Naive B cell (primary cell): ENCODE measurements at regions not wholly inside any gene's neighbourhood (a gene's known extent, or its start where the extent isn't known, plus 50 kb on each side); places are given as distances from the start of the nearest gene placed in this dataset.
"Not testable (repeated sequence)": the region's sequence is repeated elsewhere in the genome, so short reads cannot be mapped to it uniquely, and the experiment has no call there.

Source experiments
- ATAC-seq, 2 donors: fragments of 150-1000 bp; cut with Tn5 transposase; 2 replicates each; pipeline ENCODE4 v1.10.0; 2021; ENCODE audit warnings: low read depth in 2 of 2, mild to moderate bottlenecking in 2 of 2, moderate library complexity in 2 of 2
- DNase-seq: peaks from one replicate; pipeline ENCODE4 v3.0.0; 2022
- H3K27ac Mint-ChIP-seq, 6 donors: one replicate each; pipeline ENCODE4 v1.8.0; 2020 to 2022; ENCODE audit warnings: mild to moderate bottlenecking in 6 of 6, mixed read lengths in 6 of 6, moderate library complexity in 5 of 6, inconsistent platforms in 2 of 6
- H3K27me3 Mint-ChIP-seq, 3 donors: one replicate each; pipeline ENCODE4 v1.8.0; 2021 to 2022; ENCODE audit warnings: mixed read lengths in 3 of 3, mild to moderate bottlenecking in 1 of 3
- H3K36me3 Mint-ChIP-seq, 2 donors: one replicate each; pipeline ENCODE4 v1.8.0; 2020 to 2022; ENCODE audit warnings: mixed read lengths in 2 of 2, inconsistent platforms in 1 of 2, mild to moderate bottlenecking in 1 of 2
- H3K4me1 Mint-ChIP-seq, 3 donors: one replicate each; pipeline ENCODE4 v1.8.0; 2020 to 2022; ENCODE audit warnings: mixed read lengths in 3 of 3, inconsistent platforms in 1 of 3, mild to moderate bottlenecking in 1 of 3, moderate library complexity in 1 of 3
- H3K4me3 Mint-ChIP-seq, 8 donors: one replicate each; pipeline ENCODE4 v1.8.0; 2020 to 2022; ENCODE audit warnings: mild to moderate bottlenecking in 8 of 8, mixed read lengths in 8 of 8, moderate library complexity in 8 of 8, inconsistent platforms in 2 of 8
- H3K9me3 Mint-ChIP-seq, 7 donors: one replicate each; pipeline ENCODE4 v1.8.0; 2020 to 2022; ENCODE audit warnings: mixed read lengths in 7 of 7, mild to moderate bottlenecking in 5 of 7, inconsistent platforms in 2 of 7, moderate library complexity in 1 of 7

DNA sequence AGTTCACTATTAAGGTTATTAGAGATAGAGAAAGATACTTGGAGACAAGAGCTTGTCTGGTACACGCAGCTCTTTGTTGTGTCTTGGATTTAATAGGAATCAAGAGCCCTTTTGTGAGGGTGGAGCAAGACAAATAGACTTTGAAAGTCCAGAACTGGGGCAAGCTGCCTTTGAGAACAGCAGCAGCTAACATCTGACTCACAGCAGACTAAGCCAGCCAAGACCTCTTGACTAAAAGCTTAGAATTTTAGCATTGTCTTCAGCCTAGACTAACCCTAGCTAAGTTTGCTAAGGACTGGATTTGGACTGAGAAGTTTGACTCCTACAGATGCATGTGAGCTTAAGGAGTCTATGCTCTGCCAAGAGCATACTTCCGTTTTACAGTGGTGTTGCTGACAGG lies 201.9 kb upstream of the RBM19 start:
- DNase-seq: no peak
- peaks cover 0 to 1% (median 0%) of the 10 kb centered on the region in 7 donors for H3K9me3 Mint-ChIP-seq
- no peak overlapping the region for H3K4me3 Mint-ChIP-seq
- ATAC-seq: no peak
- H3K4me1 Mint-ChIP-seq: no peaks in the 10 kb centered on the region
- H3K27me3 Mint-ChIP-seq: peaks cover 0 to 23% (median 9%) of the 10 kb centered on the region in 3 donors
- no peaks in the 10 kb centered on the region for H3K36me3 Mint-ChIP-seq
- H3K27ac Mint-ChIP-seq: no peak overlapping the region

DNA sequence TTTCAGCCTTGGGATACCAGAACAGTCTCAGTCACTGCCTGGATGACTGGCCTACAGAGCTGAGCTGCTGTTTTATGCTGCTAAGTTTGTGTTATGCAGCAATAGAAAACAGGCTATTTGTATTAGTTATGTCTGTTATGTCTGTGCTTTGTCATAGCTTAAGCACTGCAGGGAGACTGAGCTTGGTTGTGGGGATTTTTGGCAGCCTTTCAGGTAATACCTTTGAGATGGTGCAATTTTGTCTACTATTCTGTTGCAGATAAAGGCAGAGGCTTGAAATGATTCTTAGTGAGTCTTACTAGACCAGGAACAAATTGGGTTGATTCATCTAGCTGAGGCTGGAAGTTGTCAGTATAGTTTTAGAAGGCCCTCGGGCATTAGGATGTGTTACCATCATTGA lies 201.3 kb upstream of the RBM19 start:
- no peak overlapping the region for H3K27ac Mint-ChIP-seq
- no peak for ATAC-seq
- H3K9me3 Mint-ChIP-seq: peaks cover 0 to 2% (median 0%) of the 10 kb centered on the region in 7 donors
- DNase-seq: no peak
- no peaks in the 10 kb centered on the region for H3K4me1 Mint-ChIP-seq
- H3K27me3 Mint-ChIP-seq: peaks cover 0 to 17% (median 9%) of the 10 kb centered on the region in 3 donors
- no peaks in the 10 kb centered on the region for H3K36me3 Mint-ChIP-seq
- no peak overlapping the region for H3K4me3 Mint-ChIP-seq

DNA sequence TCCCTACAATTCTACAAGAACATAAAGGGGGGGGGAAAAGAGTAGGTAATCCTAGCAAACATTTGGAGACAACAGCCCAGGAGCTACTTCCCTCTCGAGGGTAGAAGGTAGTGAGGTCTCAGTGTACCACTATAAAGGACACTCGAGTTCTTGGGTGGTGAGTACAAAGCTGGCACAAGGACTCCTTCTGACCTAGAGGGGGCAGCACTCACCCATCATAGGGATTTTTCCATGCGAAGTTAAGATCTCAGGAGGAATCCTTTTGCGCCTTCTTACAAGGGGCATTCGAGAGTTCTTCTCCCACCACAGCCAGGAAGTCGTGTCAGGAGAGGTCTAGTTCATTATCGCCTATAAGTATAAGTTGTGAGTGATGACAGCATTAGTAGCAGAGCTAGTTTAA lies 200.2 kb upstream of the RBM19 start:
- Mint-ChIP-seq H3K4me1 (no peaks in the 10 kb centered on the region), H3K36me3 (no peaks in the 10 kb centered on the region), H3K27ac (no peak overlapping the region), H3K27me3 (peaks cover 0 to 17% (median 9%) of the 10 kb centered on the region in 3 donors), H3K4me3 (no peak overlapping the region), H3K9me3 (peaks cover 0 to 3% (median 0%) of the 10 kb centered on the region in 7 donors)
- no peak for ATAC-seq
- no peak for DNase-seq

DNA sequence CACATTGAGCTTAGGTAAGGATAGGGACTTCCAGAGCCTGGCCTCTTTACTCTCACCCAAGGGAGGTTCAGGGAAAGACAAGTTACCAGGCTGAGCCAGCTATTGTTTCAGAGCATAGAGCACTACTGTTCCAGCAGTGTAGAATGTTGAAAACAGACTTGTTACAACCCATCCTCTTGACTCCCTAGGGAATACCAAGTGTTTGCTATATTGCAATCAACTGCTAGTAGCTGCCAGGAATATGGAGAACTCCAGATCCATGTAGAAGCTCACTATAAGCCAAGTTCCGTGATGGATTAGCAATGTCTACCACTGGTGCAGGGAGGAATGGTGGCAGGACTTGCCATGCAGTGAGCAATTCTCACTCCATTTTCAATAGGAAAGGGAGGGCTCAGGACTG lies 199.8 kb upstream of the RBM19 start:
- DNase-seq (no peak), ATAC-seq (no peak)
- Mint-ChIP-seq H3K27ac (no peak overlapping the region), H3K4me1 (no peaks in the 10 kb centered on the region), H3K4me3 (no peak overlapping the region), H3K9me3 (peaks cover 0 to 3% (median 0%) of the 10 kb centered on the region in 7 donors), H3K36me3 (no peaks in the 10 kb centered on the region), H3K27me3 (peaks cover 0 to 17% (median 9%) of the 10 kb centered on the region in 3 donors)

DNA sequence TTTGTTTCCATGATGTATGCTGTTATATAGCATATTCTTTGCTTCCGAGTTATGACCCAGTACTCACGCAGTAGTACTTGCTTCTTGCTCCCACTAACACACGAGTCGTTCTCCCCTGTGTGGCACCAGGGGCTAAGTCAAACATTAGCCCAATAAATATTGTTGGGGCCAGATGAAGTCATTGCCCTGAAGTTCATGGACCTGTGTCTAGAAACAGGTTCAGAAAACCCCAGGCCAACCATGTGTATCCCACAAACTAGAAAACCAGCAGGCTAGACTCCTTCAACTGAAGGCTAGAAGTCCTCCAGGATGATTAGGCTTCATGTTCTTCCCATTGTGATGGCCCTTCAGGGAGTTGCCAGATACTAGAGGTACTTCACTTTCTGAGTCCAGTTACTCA lies 198.2 kb upstream of the RBM19 start:
- Mint-ChIP-seq H3K27ac (no peak overlapping the region), H3K27me3 (peaks cover 0 to 10% (median 9%) of the 10 kb centered on the region in 3 donors), H3K4me1 (no peaks in the 10 kb centered on the region), H3K4me3 (no peak overlapping the region), H3K9me3 (peaks cover 0 to 3% (median 0%) of the 10 kb centered on the region in 7 donors), H3K36me3 (no peaks in the 10 kb centered on the region)
- ATAC-seq (no peak), DNase-seq (no peak)

DNA sequence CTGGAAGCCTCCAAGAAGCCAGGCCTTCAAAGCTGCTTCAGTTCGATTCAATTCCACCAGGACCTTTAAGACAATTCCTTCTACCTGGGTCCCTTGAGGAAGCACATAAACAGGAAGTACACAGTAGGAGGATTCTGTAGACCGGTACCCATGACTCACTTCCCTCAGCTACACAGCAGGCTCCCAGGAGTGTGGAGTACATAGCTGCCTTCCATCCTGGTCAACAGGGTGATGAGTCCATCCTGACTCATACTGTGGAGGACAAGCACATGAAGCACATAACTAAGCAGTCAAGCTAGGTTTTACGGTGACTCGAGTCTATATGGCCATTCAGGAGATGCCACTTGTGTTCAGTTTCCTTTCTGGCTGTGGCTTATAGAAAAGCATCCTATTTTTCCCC lies 197.6 kb upstream of the RBM19 start:
- H3K36me3 Mint-ChIP-seq: no peaks in the 10 kb centered on the region
- peaks cover 0 to 3% (median 0%) of the 10 kb centered on the region in 7 donors for H3K9me3 Mint-ChIP-seq

DNA sequence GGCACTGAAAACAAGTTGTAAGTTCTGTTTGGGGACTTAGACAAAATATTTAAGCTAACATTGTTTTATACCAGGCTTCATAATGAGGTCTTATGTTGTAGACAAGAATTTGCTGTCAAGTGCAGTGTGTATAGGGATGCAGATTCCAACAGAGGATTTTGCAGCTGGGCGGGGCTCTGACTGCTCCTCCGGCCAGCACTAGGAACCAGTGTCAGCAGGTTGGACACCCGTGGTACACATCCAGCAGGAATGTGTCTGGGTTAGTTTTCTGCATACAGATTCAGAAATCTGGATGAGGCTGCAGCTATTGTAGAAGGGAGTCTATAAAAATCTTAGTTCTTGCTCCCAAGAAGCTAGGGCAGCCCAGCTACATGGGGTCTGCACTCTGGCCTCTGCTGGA lies 194.3 kb upstream of the RBM19 start:
- DNase-seq: no peak
- H3K9me3 Mint-ChIP-seq: peaks cover 0 to 5% (median 2%) of the 10 kb centered on the region in 7 donors
- H3K27ac Mint-ChIP-seq: no peak overlapping the region
- ATAC-seq: no peak
- no peaks in the 10 kb centered on the region for H3K36me3 Mint-ChIP-seq
- peaks cover 0 to 9% (median 7%) of the 10 kb centered on the region in 3 donors for H3K27me3 Mint-ChIP-seq
- H3K4me1 Mint-ChIP-seq: no peaks in the 10 kb centered on the region
- H3K4me3 Mint-ChIP-seq: no peak overlapping the region

More for the DNA sequence above, 197.6 kb upstream of the RBM19 start:
- Mint-ChIP-seq H3K4me3 (no peak overlapping the region), H3K27ac (no peak overlapping the region), H3K27me3 (peaks cover 0 to 10% (median 9%) of the 10 kb centered on the region in 3 donors), H3K4me1 (no peaks in the 10 kb centered on the region)
- no peak for ATAC-seq
- no peak for DNase-seq

DNA sequence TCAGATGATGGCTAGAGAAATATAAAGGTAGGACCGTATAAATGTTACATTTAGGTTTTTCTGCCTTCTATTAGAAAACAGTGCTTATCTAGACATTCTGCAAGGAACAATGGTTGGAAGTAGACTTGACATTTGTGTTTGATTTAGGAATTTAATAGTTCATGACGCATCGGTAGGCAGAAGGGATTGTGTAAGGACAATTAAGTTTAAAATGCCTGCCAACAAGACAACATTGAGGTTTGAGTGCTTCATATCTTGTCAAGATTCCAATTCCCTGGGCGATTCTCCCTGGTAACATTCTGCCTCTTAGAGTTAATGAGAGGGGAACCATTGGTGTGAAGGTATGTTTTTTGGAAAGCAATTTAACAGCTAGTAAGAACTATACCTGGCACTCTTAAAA lies 186.8 kb upstream of the RBM19 start:
- peaks cover 0 to 18% (median 6%) of the 10 kb centered on the region in 7 donors for H3K9me3 Mint-ChIP-seq
- no peaks in the 10 kb centered on the region for H3K4me1 Mint-ChIP-seq
- ATAC-seq (no peak), DNase-seq (no peak)
- H3K36me3 Mint-ChIP-seq: no peaks in the 10 kb centered on the region
- no peak overlapping the region for H3K27ac Mint-ChIP-seq
- peaks cover 0 to 3% (median 0%) of the 10 kb centered on the region in 3 donors for H3K27me3 Mint-ChIP-seq
- H3K4me3 Mint-ChIP-seq: no peak overlapping the region

DNA sequence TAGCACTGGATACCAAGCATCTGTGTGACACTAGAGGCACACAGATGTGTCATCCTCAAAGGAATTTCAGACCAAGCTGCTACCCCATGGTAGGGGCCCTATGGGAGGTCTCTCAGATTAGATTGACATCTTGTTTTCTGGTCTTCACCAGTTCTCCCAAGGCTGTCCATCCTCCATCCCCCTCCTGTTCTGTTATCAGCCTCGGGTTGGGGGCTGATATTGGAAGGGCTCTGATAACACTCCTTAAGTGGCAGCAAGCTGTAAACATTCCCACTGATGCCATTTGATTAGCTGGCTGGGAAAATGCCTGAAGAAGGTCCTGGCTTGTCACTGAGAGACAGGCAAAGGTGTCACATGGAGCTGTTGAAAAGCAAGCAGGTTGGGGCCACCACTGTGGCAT lies 185.9 kb upstream of the RBM19 start:
- H3K4me1 Mint-ChIP-seq: no peaks in the 10 kb centered on the region
- no peak for DNase-seq
- ATAC-seq: no peak
- H3K27me3 Mint-ChIP-seq: peaks cover 0 to 3% (median 0%) of the 10 kb centered on the region in 3 donors
- H3K27ac Mint-ChIP-seq: no peak overlapping the region
- peaks cover 0 to 18% (median 8%) of the 10 kb centered on the region in 7 donors for H3K9me3 Mint-ChIP-seq
- H3K4me3 Mint-ChIP-seq: no peak overlapping the region
- H3K36me3 Mint-ChIP-seq: no peaks in the 10 kb centered on the region

DNA sequence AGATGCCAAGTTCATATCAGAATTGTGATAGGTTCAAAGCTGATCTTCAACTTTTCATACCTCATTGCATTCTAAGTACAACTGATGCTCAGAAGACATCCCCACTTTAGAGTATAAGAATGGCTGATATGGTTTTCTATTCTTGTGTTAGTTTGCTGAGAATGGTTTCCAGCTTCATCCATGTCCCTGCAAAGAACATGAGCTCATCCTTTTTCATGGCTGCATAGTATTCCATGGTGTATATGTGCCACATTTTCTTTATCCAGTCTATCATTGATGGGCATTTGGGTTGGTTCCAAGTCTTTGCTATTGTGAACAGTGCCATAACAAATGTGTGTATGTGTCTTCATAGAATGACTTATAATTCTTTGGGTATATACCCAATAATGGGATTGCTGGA lies 184.5 kb upstream of the RBM19 start:
- H3K9me3 Mint-ChIP-seq: peaks cover 0 to 18% (median 7%) of the 10 kb centered on the region in 7 donors
- not testable (repeated sequence) for H3K27ac Mint-ChIP-seq, ATAC-seq

DNA sequence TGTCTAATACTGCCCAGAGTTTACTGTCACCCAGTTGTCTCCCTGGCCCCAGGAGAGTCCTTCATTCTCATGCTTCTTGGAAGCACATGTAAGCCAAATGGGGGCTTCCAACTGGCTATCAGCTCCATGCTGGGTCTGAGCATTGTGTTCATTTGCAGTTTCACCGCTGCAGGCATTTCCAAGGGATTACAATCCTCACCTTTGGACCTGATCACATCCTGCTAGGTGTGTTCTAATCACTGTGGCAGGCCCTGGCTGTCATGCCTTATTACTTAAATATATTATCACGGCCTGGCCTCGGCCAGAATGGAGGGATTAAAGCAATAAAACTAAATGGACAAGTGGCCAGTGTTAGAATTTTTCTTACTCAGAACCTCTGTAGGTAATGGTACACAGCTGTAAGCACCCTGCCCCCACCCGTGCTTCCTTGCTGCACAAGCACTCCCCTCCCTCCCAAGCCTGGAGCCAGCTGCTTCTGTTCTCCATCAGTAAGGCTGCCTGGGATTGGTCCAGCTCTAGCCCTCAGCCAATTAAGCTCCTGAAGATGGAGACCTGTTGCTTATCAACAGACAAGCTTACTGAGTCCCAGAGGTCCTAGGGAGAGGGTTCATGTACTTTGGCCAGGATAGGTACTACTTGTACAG lies 175.9 kb upstream of the RBM19 start:
- Mint-ChIP-seq H3K27ac (no peak overlapping the region), H3K4me3 (no peak overlapping the region), H3K36me3 (no peaks in the 10 kb centered on the region), H3K4me1 (no peaks in the 10 kb centered on the region), H3K9me3 (peaks cover 0 to 4% (median 0%) of the 10 kb centered on the region in 7 donors), H3K27me3 (peaks cover 0 to 17% (median 5%) of the 10 kb centered on the region in 3 donors)
- no peak for ATAC-seq
- DNase-seq: no peak

More for the DNA sequence above, 184.5 kb upstream of the RBM19 start:
- not testable (repeated sequence) for H3K4me3 Mint-ChIP-seq, H3K4me1 Mint-ChIP-seq, H3K36me3 Mint-ChIP-seq, DNase-seq
- peaks cover 0 to 10% (median 0%) of the 10 kb centered on the region in 3 donors for H3K27me3 Mint-ChIP-seq

DNA sequence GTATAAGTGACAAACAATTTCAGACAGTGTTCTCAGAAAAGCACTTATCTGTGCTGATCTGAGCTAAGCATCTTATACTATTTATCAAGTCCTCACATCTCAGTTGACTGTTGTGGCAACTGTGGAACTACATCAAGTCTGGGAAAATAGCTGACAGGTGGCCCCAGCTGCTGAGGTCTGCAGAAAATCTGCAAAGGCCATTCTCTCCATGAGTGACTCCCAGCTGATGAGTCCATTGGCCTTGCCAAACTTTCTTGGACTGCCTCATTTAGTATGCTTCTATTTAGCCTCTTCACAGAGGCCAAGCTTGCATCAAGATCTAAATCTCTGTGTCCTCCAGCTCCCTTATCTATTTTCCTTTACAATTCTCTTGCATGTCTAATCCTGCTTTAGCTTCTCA lies 174.5 kb upstream of the RBM19 start:
- H3K36me3 Mint-ChIP-seq: no peaks in the 10 kb centered on the region
- H3K4me1 Mint-ChIP-seq: no peaks in the 10 kb centered on the region
- DNase-seq (no peak), ATAC-seq (no peak)
- no peak overlapping the region for H3K27ac Mint-ChIP-seq
- H3K9me3 Mint-ChIP-seq: peaks cover 0 to 3% (median 0%) of the 10 kb centered on the region in 7 donors
- H3K4me3 Mint-ChIP-seq: no peak overlapping the region
- peaks cover 0 to 10% (median 5%) of the 10 kb centered on the region in 3 donors for H3K27me3 Mint-ChIP-seq

DNA sequence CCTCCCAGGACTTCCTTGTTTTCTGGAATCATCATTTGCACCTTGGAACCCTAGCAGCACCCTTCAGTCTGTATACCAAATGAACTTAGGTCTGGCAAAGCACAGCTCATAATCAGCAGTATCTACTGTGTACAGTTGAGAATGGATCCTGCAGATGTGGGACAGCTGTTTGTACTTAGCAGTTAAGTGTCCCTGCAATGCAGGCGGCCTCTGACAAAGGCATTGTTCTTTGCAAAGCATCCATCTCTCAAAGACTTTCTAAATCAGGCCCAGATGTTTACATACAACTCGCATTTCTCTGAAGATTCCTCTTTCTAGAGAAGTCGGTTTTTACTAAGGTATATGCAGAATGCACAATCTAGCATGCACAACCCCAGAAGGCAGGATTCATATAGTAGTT lies 170.5 kb upstream of the RBM19 start:
- Mint-ChIP-seq H3K27ac (no peak overlapping the region), H3K4me3 (no peak overlapping the region), H3K36me3 (no peaks in the 10 kb centered on the region), H3K27me3 (peaks cover 0 to 7% (median 0%) of the 10 kb centered on the region in 3 donors), H3K4me1 (no peaks in the 10 kb centered on the region), H3K9me3 (peaks cover 0 to 4% (median 0%) of the 10 kb centered on the region in 7 donors)
- DNase-seq: no peak
- ATAC-seq: no peak

DNA sequence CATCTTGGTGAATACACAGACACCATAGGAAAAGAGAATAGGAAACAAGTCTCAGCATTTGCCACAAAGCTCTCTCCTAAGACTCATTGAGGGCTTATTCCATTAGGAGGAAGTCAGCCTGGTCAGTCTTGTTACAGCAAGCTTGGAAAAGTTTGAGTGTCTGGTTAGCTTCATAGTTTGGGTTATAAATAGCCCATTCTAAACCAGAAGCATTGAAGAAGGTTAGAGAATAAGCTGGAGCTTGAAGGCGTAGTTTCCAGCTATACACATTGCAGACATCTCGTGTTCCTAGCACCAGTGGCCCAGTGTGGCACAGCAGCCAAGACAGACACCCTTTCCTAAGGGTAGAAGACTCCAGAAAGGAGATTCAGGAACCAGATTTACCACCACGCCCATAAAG lies 168.8 kb upstream of the RBM19 start:
- H3K27me3 Mint-ChIP-seq: peaks cover 0 to 7% (median 0%) of the 10 kb centered on the region in 3 donors
- no peaks in the 10 kb centered on the region for H3K4me1 Mint-ChIP-seq

More for the DNA sequence above, 168.8 kb upstream of the RBM19 start:
- H3K27ac Mint-ChIP-seq: no peak overlapping the region
- no peak for DNase-seq
- H3K9me3 Mint-ChIP-seq: peaks cover 0 to 8% (median 1%) of the 10 kb centered on the region in 7 donors
- no peak for ATAC-seq
- no peaks in the 10 kb centered on the region for H3K36me3 Mint-ChIP-seq
- peak overlapping the region in 1 of 8 donors; percentile 29 for H3K4me3 Mint-ChIP-seq
